Putamen (tissue), 1 donor: ENCODE measurements at regions not wholly inside any gene's neighbourhood (a gene's known extent, or its start where the extent isn't known, plus 50 kb on each side); places are given as distances from the start of the nearest gene placed in this dataset.
"Not testable (repeated sequence)": the region's sequence is repeated elsewhere in the genome, so short reads cannot be mapped to it uniquely, and the experiment has no call there.

ENCODE experiments used
- DNase-seq: peaks from one replicate; pipeline ENCODE4 v3.0.0-alpha.2; 2016; ENCODE audit warnings: low spot score

GRCh38 chr3:193963808-193964516, 172.0 kb upstream of the HES1 start:
- DNase-seq, result no peak

GRCh38 chr3:193964517-193964880, 171.4 kb upstream of the HES1 start:
- DNase-seq, result no peak

- DNase-seq, result no peak
Measured at GRCh38 chr3:193968380-193968974, 167.5 kb upstream of the HES1 start.

GRCh38 chr3:193970131-193970772, 165.7 kb upstream of the HES1 start:
- not testable (repeated sequence) for DNase-seq

- no peak for DNase-seq
Measured at GRCh38 chr3:193970773-193971206, 165.2 kb upstream of the HES1 start.

- no peak for DNase-seq
Measured at GRCh38 chr3:193971261-193971751, 164.6 kb upstream of the HES1 start.

- no peak for DNase-seq
Measured at GRCh38 chr3:193971966-193972365, 164.0 kb upstream of the HES1 start.

- DNase-seq, result no peak
Measured at GRCh38 chr3:193972832-193973231, 163.1 kb upstream of the HES1 start.

- DNase-seq, result no peak
Measured at GRCh38 chr3:193974191-193974652, 161.7 kb upstream of the HES1 start.

GRCh38 chr3:193974671-193975535, 161.0 kb upstream of the HES1 start:
- no peak for DNase-seq

GRCh38 chr3:193977622-193978021, 158.3 kb upstream of the HES1 start:
- DNase-seq, result no peak

- DNase-seq, result no peak
Measured at GRCh38 chr3:193978030-193978429, 157.9 kb upstream of the HES1 start.

GRCh38 chr3:193978486-193978885, 157.5 kb upstream of the HES1 start:
- DNase-seq, result no peak

GRCh38 chr3:193980326-193980725, 155.6 kb upstream of the HES1 start:
- no peak for DNase-seq

GRCh38 chr3:193980905-193981304, 155.0 kb upstream of the HES1 start:
- no peak for DNase-seq

- no peak for DNase-seq
Measured at GRCh38 chr3:193981504-193981903, 154.4 kb upstream of the HES1 start.

- no peak for DNase-seq
Measured at GRCh38 chr3:193982258-193982659, 153.7 kb upstream of the HES1 start.

GRCh38 chr3:193983846-193984818, 151.8 kb upstream of the HES1 start:
- no peak for DNase-seq

GRCh38 chr3:193984876-193985275, 151.1 kb upstream of the HES1 start:
- no peak for DNase-seq

- DNase-seq, result no peak
Measured at GRCh38 chr3:193987186-193987585, 148.8 kb upstream of the HES1 start.

- DNase-seq, result no peak
Measured at GRCh38 chr3:193989186-193989585, 146.8 kb upstream of the HES1 start.
